ENCODE measurements at regions not wholly inside any gene's neighbourhood (a gene's known extent, or its start where the extent isn't known, plus 50 kb on each side); places are given as distances from the start of the nearest gene placed in this dataset.

DNA sequence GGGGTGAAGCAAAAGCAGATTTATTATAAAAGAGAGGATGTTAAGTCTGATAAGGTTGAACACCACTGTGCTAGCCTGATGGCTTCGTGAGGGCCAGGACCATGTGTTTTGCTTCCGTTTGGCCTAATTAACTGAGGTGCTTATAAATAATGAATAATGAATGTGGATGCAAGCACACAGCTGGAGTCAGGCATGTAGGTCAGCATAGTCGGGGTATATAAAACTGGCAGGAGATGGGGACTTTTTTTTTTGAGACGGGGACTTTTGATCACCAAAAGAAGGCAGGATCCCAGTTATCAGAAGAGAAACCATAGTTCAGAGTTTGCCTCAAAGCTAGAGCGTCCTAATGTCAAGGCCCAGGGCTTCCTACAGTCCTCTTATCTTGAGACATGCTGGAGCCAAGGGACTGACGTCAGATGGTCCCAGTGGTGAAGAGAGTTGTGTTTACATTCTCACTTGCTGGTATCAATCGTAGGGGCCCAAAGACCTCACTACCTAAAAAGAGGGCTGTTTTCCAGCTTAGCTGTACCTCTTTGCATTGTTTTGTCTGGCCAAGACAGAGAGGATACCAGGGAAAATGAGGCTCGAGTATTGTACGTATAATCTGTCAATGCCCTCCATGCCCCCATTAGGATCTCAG is 50.4 kb downstream of the RTL9 start:
- DNase-seq (ENCODE audit: low read depth in 1 of 2, low spot score in 1 of 2), result no peak

DNA sequence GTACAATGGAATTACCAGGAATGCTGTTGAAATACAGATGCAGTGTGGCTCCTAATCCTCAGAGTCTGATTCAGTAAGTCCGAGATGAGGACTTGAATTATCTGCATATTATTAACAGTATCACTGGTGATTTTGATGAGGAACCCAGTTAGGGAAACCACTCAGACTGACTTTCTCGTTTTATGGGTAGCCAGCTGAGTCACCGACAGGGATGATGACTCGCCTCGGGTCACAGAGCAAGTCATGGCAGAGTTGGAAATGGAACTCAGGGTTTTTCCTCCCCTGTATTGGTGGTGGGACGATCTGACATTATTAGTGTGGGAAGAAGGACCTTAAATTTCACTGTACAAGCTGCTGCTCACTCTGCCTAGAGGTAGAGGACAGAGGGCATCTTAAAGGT is 51.3 kb downstream of the RTL9 start:
- peak in 1 of 2 donors; percentile 1 for DNase-seq (ENCODE audit: low read depth in 1 of 2, low spot score in 1 of 2)

- DNase-seq (ENCODE audit: low read depth in 1 of 2, low spot score in 1 of 2), result no peak
Observed at GRCh38 chrX:110410603-110411002, 52.0 kb downstream of the RTL9 start.

DNA sequence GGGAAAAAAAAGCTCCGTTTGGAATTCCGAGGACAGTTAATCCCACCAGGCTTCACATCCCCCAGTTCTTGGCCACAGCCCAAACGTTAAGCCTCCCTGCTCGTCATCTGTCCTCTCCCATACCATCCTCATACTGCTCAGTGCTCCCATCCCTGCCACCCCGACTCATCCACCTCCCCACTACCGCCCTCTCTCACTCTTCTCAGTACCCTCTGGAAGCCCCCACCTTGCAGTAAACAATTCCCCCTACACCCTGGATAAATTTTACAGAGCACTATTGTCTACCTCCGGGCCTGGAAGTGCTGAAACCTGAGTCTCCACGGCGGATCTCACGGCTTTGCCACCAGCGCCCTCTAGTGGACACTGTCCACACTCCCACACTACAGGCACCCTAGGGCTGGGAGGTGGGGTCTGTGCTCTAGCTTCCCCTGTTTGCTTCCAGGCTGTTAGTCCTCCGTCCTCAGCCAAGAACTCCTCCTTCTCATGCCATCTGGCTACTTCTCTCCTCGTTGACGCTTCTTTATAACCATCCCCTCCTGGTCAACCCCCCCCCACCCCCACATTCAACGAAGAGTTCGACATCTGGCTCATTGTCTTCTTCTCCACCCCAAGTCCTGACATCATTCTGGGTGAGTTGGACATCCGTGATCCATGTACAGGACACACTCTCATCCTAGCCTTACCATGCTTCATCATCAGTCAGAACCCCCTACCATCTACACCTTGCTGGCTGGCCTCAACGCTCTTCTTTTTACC is 54.5 kb downstream of the RTL9 start:
- DNase-seq (ENCODE audit: low read depth in 1 of 2, low spot score in 1 of 2), result peak; percentile 21 to 35

DNA sequence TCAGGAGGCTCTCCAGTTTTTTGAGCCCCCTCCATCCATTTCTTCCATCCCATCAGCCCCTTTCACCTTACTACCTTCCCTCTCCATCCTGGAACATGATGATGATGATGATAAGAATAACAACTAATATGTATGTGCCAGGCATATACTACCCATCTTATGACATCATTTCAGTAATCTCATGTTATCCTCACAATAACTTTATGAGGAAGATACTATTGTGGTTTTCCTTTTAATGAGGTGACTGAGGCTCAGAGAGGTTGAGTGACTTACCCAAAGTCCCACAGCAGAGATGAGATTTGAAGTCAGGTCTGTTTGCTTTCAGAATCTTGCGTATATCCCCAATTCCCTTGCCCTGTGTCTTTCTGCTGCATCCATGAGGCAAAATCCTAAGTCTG is 55.1 kb downstream of the RTL9 start:
- no peak for DNase-seq (ENCODE audit: low read depth in 1 of 2, low spot score in 1 of 2)

DNA sequence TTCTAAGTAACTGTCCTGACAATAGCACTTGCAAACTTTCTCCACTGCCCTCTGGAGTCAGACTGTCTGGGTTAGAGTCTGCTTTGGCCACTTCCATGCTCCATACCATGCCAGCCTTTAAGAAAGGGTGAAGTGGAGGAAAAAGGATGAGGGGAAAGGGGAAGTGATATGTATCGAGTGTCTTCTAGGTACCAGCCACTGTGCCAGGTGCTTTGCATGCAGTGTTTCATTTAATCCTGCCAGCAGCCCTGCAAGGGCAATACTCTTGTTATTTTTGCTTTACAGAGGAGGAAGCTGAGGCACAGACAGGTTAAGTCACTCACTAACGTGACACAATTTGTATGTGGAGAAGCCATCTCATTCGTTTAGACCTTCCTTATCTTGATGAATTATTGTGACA is 55.6 kb downstream of the RTL9 start:
- DNase-seq (ENCODE audit: low read depth in 1 of 2, low spot score in 1 of 2), result no peak

DNA sequence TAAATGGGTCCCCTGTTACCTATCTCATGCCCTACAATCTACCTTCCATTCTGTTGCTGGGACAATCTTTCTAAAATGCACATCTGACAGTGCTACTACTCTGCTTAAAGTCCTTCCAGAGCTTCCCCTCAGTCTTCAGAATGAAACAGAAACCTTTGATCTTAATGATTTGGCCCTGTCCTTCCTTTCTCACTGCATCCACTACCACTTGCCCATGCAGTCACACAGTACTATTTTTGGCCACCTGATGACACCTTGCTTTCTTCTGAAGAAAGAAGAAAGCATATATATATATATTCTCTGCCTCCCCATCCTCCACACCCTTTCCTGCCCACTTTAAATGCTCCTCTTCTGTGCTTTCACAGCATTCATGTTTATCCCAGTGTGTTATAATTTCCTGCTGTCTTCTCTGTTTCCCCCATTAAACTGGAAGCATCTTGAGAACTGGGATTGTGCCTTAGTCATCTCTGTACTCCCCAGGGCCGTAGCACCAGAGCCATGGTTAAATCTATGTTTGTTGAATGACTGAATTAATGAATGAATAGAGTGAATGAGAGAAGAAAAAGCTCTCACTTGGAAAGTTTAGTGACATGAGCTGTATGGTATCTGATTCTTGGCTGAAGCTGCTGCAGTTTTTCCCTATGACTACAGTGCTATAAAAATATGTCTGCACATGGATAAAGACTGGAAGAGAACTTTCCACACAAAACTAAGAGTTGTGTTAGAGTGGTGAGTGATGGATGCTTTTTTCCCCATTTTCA is 56.2 kb downstream of the RTL9 start:
- DNase-seq (ENCODE audit: low read depth in 1 of 2, low spot score in 1 of 2), result no peak

DNA sequence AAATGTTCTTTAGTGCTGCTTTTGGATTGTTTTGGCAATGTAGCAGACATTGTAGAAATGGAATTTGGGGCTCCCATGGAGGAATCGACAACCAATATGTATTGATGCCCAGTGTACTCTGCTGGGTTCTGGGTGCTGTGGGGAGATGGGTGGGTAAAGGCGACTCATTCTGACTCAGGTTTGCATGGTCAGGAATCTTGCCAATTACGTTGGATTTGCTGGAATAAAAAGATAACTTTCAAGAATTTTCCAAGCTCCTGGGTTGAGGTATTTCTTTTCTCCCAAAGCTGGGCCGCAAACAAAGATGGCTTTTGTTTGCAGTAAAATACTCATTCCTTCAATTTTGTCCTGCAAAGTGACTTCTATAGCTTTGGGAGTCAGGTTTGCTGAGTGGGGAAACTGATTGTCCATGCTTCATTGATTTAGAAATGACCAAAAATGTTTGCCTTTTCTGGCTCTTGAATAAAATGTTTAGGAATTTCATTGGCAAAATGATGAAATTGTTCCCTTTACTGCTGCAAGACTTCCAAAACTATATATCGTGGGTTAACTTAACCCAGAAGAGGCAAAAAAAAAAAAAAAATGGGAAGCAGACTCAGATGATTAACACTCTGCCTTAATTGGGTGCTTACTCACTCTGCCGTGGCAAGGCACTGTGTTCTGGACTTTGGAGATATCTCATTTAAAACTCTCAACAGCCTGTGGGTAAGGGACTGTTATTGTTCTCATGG is 57.0 kb downstream of the RTL9 start:
- DNase-seq (ENCODE audit: low read depth in 1 of 2, low spot score in 1 of 2), result no peak

DNA sequence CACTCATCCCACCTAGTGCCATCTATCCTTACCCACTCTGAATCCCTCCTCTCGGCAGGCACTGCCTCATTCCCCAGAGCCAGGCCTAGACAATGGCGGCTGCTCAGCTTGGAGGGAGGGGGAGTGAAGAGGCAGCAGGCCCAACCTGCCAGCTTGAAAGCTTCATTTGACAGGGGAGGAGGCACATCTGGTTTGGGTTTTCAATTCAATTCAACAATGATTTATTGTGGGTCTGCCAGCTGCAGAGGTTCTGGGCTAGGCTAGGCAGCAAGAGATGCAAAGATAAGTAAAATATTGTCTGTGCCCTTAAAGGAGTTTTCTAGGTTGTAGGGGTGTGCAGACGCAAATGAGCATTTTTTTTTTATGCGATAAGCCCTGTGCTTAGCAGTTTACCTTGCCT is 58.5 kb downstream of the RTL9 start:
- no peak for DNase-seq (ENCODE audit: low read depth in 1 of 2, low spot score in 1 of 2)

- no peak for DNase-seq (ENCODE audit: low read depth in 1 of 2, low spot score in 1 of 2)
Observed at GRCh38 chrX:110418316-110419235, 59.9 kb downstream of the RTL9 start.

GRCh38 chrX:110419512-110419911 is 60.9 kb downstream of the RTL9 start:
- DNase-seq (ENCODE audit: low read depth in 1 of 2, low spot score in 1 of 2), result no peak

- DNase-seq (ENCODE audit: low read depth in 1 of 2, low spot score in 1 of 2), result no peak
Observed at GRCh38 chrX:110420771-110421499, 62.3 kb downstream of the RTL9 start.

GRCh38 chrX:110421500-110422455 is 63.1 kb downstream of the RTL9 start:
- DNase-seq (ENCODE audit: low read depth in 1 of 2, low spot score in 1 of 2), result no peak

DNA sequence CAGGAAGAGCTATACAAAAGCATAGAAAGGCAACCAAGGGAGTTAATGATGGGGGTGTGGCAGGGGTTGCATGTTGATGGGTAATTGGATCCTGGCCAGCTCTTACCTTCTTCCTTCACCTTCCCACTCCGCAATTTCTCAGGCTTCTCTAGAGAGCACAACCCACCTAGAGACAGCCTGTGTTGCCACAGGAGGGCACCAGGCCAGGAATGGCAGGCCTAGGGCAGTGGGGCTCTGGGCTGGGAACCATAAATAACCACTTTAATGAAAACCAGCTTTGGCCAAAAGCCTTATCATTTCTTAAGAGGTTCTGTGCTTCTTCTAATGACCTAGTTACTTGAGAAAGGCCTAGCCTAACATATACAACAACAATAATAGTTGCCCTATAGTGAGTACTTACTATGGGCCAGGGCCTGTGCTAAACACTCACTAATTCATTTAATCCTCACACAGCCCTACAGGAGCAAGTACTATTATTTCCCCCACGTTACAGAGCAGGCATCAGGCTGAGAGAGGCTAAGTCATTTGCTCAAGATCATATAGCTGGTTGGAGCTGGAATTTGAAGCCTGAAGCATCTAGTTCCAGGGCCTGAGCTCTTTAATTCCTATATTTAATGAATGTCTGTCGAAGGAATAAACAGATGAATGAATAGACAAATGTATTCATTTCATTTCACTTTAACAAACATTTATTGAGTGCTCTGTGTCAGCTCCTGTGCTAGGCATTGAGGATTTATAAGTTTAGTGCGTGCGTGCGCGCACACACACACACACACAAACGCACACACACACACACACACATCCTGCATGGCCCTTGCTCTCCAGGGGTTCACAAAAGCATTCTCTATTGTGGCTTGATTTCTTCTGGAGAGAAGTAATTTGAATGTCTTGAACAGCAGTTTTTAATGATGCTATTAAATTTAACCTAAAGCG is 66.8 kb downstream of the RTL9 start:
- no peak for DNase-seq (ENCODE audit: low read depth in 1 of 2, low spot score in 1 of 2)

DNA sequence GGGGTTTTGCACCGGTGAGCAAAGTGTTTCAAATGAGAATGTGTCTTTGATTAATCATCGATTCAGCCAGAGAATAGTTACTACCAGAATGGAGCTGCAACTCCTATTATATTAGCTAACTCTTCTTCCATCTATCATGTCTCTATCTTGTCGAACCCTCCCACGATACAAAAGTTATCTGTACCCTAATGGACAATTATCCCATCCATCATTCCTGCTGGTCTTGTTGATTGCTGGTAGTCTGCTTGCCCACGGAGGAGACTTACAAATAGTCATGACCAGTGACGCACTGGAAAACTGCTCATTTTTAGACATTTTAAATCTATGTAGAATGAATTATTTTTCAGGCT is 67.5 kb downstream of the RTL9 start:
- DNase-seq (ENCODE audit: low read depth in 1 of 2, low spot score in 1 of 2), result no peak

GRCh38 chrX:110427076-110427475 is 68.4 kb downstream of the RTL9 start:
- DNase-seq (ENCODE audit: low read depth in 1 of 2, low spot score in 1 of 2), result no peak

DNA sequence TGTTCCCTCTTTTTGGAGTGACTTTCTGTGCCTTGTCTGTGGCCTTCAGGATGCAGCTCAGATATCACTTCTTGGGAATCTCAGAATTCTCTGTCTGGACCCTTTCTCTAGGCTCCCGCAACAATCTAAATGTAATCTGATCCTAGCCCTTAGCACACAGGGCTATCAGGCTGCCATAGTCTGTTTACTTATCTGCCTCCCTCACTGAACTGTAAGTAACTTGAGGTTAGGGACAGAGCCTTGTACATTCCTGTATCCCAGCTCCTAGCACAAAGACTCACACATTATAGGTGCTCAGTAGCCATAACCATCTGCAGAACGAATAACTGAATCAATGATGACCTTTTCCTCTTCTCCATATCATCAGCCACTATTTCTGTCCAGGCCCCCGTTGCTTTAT is 69.5 kb downstream of the RTL9 start:
- DNase-seq (ENCODE audit: low read depth in 1 of 2, low spot score in 1 of 2), result no peak
